Hepatic stellate cell (primary cell): ENCODE measurements at regions not wholly inside any gene's neighbourhood (a gene's known extent, or its start where the extent isn't known, plus 50 kb on each side); places are given as distances from the start of the nearest gene placed in this dataset.
"Not testable (repeated sequence)": the region's sequence is repeated elsewhere in the genome, so short reads cannot be mapped to it uniquely, and the experiment has no call there.

ENCODE experiments used
- DNase-seq: peaks from one replicate; pipeline ENCODE4 v3.0.0; 2011; ENCODE audit warnings: low spot score

DNA sequence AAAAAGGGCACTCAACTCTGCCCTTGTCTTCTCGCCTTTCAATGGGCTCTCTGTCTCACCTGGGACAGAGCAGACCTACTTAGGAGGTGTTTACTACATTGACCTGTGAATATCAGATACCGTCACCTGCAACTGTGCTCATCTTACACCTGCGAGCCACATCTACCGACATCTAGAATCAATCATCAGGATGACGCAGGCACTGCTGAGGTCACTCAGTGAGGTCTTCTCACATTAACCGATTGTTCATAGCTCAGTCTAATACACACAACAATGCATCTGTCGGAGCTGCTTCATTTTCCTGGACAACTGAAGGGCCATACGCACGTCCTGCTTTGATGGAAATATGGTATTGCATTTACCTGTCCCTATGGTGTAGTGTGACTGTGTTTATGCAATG lies 211.9 kb downstream of the FGF9 start:
- DNase-seq = no peak

DNA sequence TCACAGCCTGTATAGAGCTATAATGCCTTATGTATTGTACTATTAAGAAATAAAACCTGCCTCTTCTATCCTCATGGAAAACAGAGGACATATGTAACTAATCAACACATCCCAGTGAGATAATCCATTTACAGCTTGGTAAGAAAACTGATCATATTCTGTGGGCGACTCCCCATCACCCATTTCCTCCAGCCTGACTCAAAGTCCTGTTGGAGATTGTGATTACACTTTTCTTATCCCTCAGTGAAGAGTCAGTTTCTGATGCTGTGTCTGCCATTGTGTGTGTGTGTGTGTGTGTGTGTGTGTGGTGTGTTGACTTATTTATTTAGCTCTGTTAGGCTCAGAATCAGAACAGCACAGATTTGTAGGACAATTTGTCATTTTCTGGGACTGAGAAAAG lies 212.8 kb downstream of the FGF9 start:
- no peak for DNase-seq

DNA sequence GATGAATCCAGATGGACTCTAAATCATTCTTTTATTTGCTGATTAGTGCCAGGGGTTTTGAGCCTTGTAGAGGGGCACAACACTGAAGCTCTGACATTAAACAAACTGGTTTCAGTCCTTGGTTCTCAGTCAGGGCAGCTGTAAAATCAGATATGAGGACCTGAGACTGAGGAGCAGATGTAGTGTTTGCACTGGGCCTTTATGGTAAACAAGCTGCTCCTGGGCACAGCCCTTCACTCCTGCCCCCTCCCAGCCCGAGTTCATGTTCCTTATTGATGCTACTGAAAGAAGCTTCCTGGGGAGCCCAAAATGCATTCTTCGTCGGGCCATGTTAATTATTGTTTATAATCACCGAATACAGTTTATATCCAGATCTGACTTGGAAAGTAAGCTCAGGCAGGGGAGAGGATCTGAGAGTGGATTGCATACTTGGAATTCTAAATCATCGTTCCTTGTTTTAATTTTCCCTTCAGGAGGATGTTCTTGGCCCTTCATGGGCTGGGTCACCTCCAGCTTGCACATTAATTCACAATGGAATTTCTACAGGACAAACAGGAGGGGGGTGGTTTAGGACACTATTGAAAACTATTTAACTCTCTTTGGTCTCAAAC lies 213.5 kb downstream of the FGF9 start:
- DNase-seq = no peak

DNA sequence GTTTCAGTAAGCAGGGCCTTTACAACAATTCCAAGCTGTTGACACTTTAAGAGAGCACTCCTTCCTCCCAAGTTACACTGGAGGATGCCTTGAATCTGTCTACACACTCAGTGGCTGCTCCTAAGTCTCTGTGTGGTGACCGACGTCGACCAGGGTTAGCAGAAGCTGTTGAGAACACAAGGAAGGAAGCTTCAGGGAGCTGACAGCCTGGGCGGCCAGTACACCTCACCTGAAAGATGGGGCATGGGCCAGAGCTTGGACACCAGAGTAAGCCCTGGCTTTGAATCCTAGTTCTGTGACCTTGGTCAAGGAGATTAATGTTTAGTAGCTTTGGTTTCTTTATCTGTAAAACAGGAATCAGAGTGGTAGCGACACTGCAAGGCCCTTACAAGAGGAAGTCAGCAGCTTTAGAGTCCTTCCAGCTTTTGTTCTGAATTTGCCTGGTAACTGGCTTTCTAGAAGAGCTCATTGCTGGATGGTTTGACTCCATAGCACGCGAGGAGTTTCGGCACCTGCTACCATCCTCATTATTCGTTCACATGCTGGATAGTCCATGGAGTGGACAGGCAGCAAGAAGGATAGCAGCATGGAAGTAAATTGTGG lies 214.2 kb downstream of the FGF9 start:
- no peak for DNase-seq

DNA sequence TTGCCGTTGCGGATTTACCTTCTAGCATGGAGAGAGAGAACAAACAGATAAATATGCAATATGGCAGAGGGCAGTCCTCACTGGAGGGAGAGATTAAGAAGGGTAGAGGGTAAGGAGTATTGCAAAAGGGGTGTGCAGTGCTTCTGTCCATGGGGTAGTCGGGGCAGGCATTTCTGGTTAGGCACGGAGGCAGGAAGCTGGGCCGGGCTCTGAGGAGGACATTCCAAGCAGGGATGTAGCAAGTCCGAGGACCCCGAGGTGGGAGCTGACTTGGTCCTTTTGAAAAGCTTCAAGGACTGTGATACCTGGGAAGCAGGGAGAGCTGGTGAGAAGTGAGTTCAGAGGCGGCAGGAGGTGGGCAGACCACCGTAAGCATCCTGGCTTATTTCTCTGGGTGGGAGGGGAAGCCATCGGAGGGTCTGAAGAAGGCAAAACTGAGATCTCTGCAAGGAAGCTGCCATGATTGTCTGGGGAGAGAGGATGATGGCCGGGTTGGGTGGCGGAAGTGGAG lies 214.9 kb downstream of the FGF9 start:
- no peak for DNase-seq

DNA sequence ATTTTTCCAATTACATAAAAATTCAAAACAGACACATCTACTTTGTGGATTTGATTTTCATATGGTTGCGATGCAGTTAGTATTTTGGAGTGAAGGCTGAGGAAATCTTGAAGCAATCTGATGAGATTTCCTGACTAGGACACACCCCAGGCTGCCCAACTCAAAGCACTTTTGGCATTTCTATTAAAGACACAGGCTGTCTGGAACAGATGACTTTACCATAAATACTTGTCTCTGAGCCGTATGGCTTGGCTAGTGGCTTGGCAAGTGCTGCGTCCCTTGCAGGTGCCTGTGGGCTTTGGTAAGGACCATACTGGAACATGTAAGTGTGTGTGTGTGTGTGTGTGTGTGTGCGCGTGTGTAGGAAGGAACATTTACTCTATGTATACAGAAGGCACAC lies 218.8 kb downstream of the FGF9 start:
- no peak for DNase-seq

DNA sequence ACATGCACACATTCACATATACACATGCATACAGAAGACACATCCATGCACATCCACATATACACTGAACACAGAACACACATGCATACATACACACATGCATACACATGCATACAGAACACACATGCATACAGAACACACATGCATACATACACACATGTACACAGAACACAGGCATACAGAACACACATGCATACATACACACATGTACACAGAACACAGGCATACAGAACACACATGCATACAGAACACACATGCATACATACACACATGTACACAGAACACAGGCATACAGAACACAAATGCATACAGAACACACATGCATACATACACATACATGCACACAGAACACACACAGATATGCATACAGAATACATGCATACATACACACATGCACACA lies 219.3 kb downstream of the FGF9 start:
- not testable (repeated sequence) for DNase-seq

DNA sequence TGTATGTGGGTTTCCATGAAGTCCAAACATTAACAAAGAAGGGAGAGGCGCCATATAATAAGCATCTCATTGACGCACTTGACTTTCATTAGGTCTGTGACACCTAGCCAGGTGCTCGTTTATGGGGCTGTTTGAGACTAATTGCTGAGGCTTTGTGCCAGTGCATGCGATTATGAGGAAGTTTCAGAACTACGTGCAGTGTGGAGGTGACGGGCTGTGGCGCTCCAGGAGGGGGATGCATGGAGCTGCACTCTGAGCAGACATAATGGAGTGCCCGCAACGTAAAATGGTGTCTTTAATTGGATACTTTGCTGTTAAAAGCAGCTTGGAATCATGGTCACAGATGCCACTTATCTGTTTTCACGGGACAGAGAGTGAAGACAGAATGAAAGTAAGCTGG lies 223.2 kb downstream of the FGF9 start:
- no peak for DNase-seq

DNA sequence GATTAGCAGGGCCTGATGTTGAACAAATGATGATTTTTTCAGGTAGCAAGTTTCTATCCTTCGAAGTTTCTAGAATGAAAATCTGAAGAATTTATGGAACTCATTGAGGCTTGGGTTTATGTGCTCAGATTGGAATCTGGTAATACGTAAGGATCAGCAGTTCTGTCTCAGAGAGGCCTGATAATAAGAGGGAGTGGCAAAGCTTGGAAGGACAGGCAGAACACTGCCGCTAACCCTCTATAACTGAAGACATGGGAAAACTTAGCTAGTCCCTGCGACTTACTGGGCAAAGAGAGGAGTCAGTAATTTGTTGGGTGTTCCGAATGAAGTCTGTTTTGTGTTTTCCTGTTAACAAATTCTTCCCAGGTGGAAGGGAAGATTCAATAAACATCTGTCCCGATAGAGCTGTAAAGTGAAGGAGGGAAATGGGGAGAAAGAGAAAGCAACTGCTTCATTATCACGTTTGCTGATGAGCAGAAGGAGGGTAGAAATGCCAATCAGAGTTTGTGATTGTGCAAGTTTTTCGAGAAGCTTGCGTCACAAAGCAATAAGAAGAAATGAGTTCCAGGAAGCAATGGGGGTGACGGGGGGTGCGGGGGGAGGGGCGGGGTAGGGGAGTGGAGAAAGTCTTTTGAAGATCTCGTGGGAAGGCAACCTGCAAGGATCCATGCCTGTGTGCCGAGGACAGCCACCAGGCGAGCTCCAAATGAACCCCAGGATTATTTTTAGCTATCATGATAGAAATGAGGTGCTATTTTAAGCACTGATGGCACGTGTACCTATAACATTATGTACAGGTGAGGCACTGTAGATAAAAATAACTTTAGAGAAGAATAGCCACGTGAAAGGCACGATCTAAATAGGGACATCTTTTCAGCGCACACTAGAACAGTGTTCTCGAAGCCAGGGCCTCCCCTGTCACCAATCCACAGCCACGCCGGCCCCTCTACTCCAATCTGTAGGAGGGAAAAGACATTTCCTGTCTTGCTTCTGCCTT lies 224.1 kb downstream of the FGF9 start:
- no peak for DNase-seq

DNA sequence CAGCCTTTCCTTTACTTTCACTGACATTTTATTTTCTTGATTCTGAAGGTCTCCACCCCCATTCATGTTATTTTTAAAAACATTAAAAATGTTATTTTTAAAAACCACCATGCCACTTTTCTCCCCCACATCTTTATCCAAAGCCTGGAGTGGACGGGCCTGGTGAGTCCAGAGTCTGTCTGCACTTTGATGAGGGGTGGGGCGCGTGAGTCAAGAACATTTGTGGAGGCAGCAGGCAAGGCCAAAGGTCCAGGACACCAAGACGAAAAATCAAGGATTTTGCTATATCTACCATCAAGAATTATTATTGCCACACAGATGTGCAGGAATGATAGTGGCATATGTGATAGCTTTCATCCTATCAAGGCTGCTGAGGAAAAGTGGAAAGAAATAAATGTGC lies 224.9 kb downstream of the FGF9 start:
- DNase-seq = no peak

DNA sequence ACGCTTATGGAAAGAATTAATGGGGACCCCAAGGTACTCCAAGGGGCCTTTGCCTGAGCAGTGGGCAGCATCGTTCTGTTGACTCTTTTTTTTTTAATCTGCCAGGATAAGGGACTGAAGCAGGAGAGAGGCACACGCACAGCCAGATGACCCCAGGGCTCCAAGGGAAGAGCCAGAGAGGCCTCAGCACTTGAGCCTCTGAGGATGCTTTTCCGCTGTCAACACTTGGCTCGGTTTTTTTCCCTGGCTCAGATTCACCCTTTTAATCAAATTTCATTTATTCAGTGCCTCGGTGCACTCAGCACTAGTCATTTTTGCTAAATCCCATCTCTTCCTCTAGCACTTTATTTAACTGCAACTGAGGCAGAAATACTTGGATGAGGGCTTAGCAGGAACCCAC lies 226.3 kb downstream of the FGF9 start:
- DNase-seq = no peak

DNA sequence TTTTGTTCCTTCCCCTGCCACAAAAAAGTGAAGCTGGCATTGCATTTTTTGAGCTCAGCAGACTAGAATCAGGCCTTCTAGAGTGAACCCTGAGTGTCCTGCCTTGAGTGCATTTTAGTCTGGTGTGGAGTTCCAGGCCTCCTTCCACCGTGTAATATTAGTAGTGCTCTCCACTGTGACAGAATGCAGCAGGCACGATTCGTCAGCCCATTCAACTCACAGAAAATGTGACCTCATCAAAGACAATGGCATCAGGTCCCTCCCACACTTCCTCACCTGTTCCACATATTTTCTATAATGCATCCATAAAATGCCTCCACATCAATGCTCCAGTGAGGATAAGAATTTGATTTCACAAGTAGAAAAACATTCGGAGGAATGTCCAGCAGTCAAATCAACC lies 227.6 kb downstream of the FGF9 start:
- no peak for DNase-seq

DNA sequence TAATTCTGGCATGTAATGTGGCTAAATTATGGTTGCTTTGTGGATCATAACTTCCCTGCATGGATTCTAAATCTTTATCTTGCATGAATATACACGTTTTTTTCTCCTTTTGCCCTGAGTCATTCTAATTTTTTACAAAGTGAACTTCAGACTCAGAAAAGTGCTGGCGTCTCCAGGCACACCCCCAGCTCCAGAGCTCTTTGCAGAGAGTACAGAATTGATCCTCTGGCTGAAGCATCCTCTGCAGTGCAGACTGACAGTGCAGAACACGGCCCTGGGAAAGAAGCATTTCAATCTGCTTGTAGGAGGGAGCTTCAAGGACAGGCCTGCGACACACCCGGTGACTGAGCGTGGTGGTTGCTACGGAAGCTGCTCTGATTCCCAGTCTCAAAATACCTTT lies 228.1 kb downstream of the FGF9 start:
- no peak for DNase-seq

DNA sequence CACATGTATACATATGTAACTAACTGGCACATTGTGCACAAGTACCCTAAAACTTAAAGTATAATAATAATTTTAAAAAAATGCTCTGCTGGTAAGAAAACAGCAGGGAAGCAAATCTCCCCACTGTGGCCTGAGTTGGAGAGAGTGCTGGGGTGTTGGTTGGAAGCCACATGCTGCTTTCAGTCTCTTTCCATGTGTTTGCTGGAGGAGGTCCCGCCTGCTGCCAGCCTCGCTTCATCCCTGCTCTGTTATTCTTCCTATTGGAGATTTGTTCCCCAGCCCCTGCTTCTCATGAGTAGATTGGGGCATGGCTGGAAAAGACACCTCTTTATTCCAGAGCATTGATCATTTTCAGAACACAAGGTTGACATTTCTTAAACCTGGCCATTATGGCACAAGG lies 230.5 kb downstream of the FGF9 start:
- no peak for DNase-seq

DNA sequence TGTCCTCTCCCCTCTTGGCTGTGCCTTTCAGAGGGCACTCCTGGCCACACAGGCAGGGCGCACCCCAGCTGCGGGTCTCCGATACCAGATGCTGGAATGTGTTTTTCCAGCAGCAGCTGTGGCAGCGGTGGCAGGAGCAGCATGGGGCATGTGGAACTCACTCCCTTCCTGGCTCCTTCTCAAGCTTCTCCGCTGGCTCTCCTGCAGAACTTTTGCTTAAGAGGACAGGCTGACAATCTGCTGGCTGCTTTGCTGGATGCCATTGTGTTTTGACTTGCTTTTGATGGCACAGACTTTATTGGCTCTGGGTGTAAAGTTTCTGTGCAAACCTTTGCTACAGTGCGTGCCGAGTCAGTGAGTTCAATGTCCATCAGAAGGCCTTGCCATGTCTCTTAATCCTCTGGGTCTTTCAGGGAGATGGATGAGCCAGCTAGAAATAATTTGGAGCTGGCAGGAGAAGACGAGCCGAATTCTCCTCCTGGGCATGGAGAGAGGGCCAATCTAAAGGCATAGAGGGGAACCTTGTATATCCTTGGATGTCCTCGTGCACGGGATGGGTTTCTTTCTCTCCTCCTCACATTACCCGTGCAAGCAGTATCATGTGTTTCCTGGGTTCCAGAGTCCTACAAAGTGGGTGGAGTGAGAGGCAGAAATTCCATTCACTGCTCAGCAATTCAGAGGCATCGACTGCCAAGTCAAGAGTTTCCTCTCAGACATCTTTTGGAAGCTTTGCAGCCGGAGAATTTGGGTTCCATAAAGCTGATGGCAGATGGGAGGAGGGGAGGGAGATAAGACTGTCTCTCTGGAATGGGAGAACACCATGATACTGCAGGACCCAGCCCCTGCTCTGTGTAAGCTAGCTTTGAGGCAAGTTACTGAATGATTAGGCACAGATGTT lies 231.2 kb downstream of the FGF9 start:
- no peak for DNase-seq

DNA sequence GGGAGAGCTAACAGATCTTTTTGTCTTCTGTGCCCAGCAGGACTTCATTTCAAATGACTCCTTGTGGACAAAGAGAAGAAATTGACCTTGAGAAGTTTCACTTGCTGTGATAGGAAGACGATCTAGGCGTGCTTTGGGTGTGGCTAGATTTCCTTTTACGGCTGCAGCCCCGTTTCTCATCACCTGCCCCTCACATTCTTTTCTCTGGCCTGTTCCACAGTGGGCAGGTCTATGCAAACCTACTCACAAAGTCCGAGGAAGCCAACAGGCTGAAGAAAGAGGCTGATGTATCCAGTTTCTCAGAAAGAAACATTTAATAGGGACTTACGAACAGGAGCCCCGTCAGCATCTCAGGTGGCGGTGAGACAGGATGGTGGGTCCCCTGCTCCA lies 231.8 kb downstream of the FGF9 start:
- DNase-seq = no peak

DNA sequence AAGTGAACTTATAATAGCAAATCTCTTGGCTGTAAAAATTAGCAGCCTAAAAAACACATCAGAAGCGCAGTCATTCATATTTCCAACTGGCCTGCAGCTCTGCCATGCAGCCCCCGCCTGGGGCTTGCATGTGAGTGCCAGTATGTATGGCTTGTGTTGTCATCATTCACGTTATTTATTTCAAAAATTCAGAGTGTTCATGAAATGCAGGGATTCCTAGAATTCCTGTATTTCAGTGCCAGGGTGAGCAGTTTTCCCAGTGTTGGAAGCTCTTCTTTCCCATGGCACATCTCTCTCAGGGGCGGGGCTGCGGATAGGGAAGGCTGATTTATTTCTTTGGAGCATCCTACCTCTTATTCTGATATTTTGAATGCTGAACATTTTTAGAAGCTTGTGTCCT lies 234.6 kb downstream of the FGF9 start:
- DNase-seq = no peak

DNA sequence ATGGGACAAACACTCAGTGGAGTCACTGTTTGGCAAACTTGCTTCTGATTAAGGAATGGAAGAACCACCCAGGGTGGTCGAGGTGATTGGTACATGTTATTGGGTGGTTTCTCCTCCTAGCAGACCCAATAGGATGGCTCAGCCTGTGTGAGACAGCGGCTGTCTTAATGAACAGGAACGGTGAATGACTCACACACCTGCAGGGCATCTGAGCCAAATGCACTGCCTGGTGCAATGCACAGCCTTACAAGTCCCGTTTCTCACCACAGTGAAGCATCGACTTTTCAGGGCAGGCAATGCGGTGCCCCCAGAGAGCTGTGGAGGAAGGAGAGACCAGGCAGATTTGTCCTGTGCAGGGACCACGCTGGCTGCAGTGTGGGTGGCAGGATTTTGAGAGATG lies 238.5 kb downstream of the FGF9 start:
- DNase-seq = no peak

DNA sequence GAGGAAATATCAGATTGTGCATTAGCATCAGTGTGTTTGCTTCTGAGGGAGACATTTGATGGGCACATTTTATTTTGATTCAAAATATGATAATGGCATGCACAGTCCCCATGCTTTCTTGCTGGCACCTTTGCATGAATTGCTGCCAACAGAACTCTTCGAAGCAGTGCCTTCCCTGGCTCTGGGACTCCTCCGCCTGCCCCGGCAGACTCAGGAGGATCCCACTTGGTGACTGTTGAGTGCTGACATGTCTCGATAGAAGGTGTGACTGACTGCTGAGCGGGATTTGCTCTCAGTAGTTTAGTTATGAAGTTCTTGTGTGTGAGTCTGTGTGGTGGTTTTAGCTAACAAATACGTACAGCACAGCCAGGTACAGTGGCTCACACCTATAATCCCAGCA lies 239.7 kb downstream of the FGF9 start:
- DNase-seq = no peak

DNA sequence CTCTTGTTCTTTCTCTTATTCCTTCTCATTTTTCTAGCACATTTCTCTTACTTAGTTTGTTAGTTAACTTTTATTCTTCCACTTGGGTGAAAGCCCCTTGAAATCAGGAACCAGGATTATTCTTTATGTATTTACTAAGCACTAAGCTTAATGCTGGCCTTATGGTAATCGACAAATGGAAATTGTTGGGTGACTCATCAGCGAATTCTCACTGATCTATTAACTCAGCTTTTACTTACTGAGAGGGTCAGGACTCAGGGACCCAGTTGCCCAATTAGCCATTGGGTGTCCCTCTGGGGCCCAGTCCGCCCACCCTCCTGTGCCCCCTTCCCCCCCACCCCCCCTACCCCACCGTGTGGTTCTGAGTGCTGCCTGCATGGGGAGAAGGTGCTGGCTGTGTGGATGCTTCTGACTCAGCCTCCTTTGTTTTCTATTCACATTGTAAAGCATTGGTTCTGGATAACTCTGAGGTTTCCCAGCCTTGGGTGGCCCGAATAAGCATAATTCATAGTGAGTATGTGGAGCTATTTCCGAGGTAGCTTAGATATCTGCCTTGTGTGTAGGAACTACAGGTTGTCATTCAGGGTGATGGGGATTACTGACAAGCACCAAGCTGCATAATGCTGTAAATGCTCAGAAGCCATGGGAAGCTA lies 240.9 kb downstream of the FGF9 start:
- DNase-seq = no peak

DNA sequence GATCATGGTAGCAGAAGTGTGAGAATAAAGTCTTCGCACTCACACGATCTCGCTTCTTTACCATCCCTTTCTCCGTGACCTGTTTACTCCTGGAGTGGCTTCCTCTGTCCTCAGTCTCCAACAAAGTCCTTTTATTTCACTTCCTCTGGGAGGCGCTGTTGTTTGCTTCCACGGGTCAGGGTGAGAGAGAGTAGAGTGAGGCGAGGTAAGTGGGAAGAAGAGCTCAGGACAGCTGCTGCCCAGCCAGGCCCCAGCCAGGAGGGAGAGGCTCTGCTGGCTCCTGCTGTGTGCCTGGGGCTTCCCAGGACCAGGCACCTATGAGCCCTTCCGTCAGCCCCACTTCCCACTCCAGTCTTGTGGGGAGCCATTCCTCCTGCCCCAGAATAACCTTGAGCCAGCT lies 242.1 kb downstream of the FGF9 start:
- no peak for DNase-seq
